ENCODE measurements at regions not wholly inside any gene's neighbourhood (a gene's known extent, or its start where the extent isn't known, plus 50 kb on each side); places are given as distances from the start of the nearest gene placed in this dataset.

DNA sequence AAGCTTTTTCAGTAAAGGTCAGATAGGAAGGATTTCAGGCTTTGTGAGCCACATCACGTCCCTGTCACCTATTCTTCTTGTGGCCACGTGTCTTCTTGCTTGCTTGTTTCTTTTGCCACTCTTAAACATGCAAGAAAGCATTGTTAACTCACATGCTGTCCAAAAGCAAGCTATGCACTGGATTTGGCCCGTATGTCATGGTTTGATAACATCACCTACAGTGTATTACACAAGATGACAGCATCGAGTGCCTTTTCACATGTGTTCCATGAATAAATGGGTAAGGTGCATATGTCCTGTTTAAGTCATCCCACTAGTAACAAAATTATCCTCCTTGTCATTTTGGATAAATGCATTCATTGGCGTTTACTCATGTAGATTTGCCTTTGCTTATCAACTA is 468.0 kb upstream of the FAT1 start:
- DNase-seq = no peak

DNA sequence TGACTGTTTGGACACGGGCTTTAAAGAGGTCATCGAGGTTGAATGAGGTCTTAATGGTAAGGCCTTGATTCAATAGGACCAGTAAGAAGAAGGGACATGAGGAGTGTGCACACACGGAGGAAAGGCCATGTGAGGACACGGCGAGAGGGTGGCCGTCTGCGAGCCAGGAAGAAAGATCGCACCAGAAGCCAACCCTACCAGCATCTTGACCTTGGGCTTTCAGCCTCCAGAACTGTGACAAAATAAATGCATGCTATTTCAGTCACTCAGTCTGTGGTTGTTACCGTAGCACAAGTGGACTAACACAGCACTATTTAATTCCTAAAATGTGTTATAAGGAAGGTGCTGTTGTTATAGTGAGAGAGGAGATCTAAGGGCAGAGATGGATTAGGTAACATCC is 468.6 kb upstream of the FAT1 start:
- DNase-seq = no peak

DNA sequence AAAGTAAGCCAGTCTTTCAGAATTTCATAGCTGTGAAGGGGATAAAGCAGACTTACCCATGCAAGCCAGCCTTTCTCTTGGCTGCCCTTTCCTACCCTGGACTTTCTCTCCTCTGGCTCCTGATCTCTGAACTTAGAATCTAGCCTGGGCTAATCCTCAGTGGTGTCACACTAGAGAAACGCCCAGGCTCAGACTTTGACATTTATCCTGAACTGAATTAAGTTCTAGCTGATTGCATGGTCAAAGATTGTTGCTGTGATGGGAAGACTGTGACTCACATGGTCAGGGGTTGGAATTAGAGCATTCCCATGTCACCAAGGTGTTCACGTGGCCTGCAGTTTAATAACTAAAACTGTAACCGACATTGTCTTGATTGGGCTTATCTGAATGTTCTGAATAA is 469.5 kb upstream of the FAT1 start:
- DNase-seq = no peak

DNA sequence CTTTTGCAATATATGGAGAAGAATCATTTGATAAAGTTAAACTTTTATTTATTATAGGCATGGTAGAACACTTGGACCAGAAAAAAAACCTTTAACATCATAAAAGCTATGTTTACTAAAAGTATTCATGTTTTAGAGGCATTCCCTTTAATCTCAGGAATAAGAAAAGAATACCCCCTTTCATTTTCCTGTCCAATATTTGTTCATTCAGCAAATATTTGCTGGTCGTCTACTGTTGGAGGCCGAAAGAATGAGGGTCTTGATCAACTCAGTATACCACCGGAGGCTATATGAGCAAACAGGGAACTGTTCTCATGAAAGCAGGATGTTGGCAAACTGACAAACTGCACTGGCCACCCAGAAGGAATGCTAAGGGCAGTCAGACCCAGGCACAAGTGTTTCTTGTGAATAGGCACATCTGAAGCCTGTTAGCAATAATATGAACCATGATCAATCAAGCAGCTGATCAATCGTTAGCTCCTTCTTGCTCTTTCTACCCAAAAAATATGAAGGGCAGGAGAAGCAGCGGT is 480.8 kb upstream of the FAT1 start:
- no peak for DNase-seq

DNA sequence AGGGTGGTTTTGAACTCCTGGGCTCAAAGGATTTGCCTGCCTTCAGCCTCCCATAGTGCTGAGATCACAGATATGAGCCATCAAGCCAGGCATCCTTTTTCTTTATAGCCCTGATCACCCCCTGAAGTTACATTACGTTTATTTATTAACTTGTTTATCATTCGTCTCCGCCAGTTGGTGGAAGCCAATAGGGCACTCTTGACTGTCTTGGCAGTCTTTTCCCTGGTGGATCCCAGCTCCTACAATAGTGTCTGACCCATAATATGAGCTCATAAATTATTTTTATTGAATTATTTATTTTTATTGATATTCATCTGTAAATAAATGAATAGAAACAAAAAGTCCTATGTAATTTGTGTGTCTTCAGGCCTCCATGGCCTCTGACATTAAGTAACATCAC is 484.3 kb upstream of the FAT1 start:
- no peak for DNase-seq

DNA sequence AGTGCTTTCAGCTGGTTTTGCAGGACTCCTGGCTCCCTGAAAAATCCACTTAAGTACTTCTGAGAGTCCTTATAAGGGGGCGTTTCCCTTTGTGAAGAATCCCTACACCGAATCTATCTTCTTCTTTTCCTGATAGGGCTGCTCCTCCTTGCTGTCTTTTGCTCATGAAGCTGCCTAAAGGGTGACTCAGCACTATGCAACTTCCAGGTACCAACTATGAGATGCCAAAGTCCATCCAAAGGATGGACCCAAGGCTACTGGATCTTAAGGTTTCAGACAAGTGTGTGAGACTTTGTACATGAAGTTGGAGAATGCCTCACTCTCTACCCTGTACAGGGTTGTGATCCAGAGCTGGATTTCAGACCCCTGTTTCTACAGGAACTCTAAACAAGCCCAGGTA is 485.0 kb upstream of the FAT1 start:
- no peak for DNase-seq

DNA sequence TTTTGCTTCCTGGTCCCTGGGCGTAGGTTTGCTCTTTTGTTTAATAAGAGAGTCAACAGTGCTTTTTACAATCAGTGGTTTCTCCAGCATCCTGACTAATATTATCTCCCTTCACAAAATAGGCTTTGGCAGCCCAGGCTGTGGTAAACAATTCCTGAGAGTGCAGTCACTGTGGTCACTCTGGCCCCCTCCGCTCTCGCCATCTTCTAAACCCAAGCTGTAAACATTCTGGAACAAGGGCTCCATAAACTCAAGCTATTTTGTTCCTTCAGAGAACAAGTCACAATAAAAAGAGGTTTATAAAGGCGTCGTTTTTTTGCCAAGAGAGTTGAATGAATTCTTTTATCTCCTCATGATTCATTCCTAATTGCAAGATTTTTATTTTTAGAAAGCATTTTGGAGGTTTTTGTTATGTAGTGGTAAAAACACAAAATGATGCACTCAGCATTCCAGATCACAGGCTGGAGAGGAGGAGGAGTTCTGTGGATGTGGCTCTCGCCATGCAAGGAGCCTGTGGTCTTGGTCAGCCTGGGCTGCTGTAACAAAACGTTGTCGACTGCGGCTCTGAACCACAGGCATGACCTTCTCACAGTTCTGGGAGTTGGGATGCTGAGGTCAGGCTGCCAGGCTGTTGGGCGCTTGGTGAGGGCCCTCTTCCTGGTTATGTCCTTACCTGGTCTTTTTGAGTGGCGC is 486.4 kb upstream of the FAT1 start:
- no peak for DNase-seq

DNA sequence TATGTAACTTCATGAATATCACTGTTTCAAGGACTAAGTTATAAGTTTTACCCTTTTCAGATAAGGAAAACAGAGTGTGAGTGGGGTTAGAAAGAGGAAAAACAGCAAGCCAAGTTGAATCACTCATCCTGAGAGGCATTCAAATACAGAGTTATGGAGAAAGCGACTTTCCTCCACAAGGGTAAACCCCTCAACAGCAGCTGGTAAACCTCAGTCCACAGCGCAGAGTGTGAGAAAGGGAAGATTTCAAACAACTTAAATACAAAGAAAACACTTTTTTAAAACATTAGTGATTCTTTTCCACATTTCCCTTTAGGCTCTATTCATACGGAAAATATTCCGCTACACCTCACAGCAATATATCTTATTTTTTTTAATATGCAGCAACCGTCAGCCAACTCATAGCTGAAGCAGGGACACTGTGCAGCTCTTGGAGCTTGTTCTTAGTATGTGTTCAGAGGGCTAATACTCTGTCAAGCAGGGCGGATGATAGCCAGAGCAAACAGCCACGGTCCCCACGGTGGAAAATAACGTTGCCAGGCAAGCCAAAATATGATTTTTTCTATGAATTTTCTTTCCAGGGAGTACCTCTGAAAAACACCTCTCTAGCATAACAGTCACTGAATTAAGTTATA is 488.9 kb upstream of the FAT1 start:
- DNase-seq = no peak

DNA sequence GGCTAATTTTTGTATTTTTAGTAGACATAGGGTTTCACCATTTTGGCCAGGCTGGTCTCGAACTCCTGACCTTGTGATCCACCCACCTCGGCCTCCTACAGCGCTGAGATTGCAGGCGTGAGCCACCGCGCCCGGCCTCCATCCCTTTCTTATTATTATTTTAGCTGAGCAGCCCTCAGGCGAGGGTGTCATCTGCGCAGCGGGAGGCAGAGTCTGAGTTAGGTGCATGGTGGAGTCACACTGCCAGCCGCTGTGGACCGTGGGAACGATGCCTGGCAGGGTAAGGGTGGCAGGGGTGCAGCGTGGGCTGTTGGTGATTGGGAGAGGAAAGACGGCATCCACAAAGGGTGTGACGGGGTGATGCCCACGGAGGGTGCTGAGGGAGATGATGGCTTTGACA is 491.8 kb upstream of the FAT1 start:
- DNase-seq = no peak

DNA sequence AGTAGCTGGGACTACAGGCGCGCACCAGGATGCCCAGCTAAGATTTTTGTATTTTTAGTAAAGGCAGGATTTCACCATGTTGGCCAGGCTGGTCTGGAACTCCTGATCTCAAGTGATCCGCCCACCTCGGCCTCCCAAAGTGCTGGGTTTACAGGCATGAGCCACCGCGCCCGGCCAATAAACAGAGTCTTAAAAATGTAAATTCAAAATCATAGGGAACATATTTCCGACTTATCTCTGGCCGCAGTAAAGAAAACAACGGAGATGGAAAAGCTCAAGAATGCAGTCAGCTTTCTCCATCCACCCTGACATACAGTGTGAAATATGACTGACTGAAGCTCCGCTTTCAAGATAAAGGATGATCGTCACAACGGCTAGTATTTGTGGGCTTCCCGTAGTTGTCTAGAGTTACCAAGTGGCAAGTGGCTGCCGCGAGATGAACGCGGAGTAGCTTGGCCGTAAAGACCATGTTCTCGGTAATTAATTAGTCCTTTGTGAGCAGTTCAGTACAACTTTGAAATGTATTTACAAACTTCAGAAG is 495.1 kb upstream of the FAT1 start:
- DNase-seq = no peak

DNA sequence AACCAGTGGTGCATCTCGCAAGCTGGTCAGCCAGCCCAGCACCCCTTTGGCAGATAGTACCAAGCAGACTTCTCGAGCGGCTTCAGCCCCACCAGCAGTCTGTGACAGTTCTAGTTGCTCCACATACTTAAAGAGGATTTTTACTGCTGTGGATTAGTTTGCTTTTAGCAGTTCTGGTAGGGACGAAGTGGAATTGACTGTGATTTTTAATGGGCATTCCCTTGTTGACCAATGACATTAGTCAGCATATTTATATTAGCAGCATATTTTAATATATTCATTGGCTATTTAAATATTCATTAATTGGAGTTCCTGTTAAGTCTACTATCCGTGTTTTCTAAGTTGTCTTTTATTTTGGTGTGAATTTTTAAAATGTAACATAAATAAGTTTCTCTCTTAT is 500.9 kb upstream of the FAT1 start:
- DNase-seq = no peak

DNA sequence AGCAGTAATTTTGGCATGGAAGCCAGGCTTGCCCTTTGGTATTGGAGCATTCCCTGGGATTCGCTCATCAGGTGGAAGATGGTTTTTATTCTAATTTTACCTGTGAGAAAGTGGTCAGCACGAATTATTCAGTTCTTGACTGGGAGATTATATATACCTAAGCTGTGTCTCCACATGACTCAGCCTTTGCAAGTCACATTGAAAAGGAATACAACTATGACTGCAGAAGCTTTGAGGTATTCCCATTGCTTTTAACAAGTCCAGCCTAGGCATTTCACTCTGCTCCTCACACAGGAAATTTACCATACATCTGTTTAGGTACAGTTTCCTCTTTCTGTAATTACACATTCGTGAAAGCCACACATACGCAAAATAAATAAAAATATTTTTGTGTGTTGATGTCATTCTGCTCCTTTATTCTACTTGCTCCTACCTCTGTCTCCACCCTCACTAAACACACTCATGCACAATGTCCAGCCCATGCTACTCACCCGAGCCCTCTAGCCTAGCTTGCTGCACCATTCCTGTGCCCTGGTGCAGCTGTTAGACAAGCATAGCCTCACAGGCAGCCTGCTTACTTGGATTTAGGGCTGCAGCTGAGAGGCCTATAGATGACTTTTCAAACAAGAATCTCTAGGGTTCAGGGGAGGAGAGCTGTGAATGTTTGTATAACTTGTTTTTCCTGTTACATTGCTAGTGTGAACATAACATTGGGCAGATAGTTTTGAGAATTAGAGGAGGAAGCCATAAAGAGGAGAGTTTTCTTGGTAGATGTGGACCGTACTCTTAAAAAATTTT is 504.4 kb upstream of the FAT1 start:
- DNase-seq = no peak

DNA sequence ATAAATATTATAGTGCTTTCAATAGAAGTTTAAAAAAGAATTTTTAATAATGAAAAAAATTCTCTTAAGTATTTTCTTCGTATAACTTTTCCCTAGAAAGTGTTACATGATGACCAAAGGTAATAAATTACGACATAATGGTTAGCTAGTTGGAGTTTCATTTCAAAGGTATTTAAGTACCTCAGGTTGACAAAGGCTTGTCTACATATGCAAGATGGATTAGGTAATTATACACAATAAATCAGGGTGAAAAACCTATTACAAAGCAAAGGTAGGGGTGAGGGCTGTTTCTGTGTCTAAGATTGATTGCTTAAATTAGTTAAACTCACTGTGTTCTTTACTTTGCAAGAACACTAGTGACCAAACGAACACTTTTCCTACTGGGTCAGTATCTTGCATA is 508.5 kb upstream of the FAT1 start:
- DNase-seq = no peak

DNA sequence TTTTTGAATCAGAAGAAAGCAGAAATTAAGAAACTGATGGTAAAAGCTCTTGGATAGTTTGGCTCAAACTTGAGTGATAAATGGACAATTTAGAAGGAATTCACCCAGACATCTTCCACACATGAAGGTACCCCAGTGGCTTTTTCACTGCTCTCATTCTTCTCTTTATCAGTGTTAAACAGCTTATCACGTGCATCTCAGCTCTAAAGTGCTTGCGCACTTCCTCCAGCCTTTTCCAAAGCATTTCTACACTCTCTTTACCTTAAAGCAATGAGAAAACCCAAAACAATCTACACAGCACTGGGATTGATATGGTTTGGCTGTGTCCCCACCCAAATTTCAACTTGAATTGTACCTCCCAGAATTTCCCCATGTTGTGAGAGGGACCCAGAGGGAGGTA is 509.1 kb upstream of the FAT1 start:
- no peak for DNase-seq

DNA sequence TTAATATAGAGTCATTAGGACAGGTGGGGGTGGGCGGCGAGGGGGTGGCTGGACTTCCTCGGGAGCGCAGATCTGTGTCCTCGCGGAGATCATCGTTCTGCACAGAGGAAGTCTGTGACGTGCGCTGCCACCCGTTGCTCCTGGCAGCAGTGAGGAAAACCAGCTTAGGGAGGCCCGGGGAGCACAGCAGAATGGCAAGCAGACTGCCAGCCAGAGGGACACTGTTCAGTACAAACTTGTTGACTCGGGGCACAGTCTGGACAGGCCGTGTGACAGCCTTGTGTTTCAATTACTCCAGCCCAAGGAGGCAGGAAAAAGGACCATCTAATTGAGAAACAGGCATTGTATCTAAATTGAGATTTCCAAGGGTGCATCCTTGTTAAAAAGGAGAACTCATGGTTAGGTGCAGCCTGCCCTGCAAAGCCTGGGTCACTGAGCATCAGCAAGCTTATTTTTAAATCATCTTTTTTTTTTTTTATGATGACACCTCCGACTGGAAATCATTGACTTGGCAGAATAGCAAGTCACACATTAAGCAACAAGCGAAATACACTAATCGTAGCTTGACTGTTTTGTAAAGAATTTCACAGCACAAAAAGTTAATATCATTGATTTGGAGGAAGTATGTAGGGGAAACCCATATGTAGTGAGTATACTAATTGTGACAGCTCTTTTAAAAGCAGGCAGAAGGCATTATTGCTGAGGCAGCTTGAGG is 512.0 kb upstream of the FAT1 start:
- DNase-seq = no peak

DNA sequence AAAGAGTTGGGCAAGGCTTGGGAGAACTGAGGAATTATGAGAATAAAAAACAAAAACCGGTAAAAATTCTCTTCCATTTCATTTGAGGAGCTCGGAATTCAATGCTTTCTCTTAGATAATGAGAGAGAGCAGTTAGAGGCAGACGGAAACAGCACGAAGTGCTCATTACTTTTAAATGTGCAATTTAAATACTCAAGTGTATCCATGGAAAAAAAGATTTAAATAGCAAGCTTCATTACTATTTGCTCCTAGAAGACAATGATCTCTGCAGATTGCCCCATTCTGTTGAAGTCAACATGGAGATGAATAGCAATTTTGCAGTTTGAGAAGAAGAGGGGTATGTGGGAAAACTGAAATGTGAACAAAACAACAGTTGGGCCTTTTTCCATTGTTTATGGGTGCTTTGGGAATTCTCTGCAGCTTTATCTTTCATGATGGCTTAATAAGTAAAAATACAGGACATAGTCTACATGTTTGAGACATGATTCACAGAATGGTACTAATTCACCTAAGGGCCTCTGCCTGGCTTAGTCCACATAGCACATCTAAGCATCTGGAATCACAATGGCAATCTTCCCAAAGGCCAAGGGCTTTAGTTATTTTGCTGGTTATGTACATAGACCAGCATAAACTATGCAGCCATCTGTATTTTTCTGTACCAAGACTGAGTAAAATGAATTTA is 512.7 kb upstream of the FAT1 start:
- no peak for DNase-seq

DNA sequence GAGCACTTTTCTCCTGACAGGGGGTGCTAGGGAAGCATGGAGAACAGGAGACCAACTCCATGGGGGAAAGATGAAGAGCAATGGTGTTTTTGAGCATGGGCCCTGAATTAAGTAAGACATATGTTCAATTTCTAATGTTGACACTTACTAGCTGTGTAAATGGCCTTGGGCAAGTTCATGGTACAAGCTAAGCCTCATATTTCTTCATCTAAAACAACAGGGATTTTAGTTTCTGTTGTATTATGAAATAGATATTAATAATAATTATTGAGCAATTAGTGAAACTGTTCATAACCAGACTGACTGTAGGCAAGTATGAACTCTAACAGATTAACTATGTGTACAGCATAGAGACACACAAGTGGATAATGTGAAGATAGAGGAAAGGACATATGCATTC is 515.0 kb upstream of the FAT1 start:
- DNase-seq = no peak

DNA sequence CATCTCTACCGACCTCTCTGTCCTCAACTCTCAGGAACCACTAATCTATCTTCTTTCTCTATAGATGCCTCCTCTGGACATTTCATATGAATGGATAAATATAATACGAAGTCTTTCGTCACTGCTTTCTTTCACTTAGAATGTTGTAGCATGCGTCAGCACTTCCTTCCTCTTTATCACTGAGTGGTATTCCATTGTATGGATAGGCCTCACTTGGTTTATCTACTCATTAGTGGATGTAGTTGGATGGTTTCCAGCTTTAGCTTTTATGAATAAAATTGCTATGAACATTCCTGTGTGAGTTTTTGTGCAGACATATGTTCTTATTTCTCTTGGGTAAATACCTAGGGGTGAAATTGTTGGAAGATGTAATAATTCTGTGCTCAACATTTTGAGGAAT is 528.2 kb upstream of the FAT1 start:
- DNase-seq = no peak

DNA sequence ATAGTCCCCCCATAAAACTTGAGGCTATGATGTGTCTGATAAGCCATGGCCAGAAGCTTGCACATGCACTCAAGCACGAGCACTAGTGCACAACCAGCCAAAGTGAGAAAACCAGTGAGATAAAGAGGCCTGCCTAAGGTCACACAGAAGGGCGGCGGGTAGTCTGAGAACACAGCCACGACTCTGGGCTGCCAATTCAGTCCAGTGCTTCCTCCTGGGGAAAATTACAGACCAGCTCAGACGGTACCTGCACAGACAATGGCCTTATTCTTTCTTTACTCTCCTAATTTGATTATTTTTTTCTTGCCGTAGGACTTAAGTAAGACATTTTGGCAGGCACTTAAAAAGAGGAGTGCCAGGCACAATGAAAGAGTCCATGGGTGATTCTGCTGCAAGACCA is 533.2 kb upstream of the FAT1 start:
- DNase-seq = no peak

DNA sequence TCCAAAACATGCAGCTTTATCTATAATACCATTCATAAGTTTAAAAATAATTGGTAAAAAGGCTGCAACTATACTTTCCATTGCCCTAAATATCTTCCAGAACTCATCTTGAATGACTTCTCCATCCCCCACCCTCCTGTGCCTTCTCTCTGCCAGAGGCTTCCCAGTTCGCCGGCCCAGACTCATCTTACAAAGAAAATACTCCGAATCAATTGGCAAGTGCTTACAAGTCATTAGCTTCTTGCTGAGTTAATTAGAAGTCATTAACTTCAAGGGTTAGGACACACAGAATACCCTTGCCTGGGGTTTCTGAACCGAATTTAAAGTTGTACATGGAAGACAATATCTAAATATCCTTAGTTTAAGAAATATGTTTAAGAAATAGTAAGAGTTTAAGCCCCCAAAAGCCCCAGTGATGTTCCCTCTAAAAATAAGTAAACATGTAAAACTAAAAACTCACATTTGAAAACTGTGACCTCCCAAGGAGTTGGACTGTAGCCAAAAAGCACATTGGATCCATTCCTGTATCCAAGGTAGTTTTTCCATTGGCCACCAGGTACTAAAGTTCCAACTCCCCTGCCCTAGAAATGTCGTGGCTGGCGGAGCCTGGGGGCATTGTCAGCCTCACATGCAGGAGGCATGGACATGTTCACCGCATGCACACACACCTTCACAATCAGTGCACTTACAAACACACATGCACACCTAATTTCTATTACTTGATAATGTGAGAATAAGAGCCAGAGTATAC is 535.2 kb upstream of the FAT1 start:
- DNase-seq = no peak

DNA sequence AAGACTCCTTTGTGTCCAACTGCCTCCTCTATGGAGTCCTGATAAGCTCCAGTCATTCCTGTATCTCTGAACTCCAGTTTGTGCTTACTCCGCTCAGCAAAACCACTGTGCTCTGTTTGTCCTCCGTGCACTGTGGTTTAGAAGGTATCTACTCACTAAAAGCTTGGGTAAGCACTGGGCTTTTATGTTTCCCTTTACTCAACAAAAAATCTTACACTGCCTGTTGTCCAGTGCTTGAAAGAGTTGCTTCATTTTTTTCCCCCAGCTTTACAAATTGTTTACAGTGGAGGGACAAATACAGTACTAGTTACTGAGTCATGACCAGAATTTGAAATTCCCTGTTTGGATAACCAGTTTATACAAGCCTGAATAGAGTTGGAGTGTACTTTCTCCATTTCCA is 545.3 kb upstream of the FAT1 start:
- DNase-seq = no peak

DNA sequence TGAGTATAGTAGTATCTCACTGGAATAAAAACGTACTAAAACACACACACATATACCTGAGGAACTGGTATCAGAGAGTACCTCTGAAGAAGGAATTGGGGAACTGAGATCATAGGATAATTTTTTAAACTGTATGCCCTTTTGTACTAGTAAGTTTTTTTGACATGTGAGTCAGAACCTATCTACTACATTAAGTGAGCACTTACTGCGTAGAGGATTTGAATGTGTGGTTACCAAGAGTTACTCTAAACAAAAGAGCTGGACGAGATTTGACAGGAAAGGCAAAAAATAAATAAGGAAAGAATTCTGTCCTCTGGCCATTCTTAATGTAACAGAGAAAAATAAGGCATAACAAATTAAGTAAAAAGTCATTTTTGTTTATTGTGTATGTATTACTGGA is 546.5 kb upstream of the FAT1 start:
- no peak for DNase-seq

Data from activated CD4-positive, alpha-beta T cell treated with anti-CD3 and anti-CD28 coated beads for 48 hours (primary cell).